Suppressor macrophage treated with lipopolysaccharide for 1 hour (primary cell): ENCODE measurements at regions not wholly inside any gene's neighbourhood (a gene's known extent, or its start where the extent isn't known, plus 50 kb on each side); places are given as distances from the start of the nearest gene placed in this dataset.

Experiments used
- DNase-seq, 3 donors: peaks; one replicate each; pipeline ENCODE4 v3.0.0-alpha.2; 2020 to 2022

DNA sequence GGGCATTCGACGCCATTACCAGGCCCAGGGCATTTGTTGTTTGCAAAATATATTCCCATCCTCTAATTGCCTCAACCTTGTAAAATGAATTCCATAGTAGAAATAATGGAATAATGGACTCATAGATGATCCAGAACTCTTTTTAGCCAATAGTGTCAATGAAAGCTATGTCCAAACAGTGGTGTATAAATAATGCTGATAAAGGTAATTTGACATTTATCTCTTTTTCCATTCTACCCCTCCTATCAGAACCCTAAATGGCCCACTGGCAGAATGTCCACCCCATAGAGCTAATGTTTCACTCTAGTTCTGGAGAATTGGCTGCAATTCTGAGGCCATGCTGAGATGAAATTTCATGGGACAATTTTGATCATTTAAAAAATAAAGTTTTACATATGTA lies 76.4 kb upstream of the DLX6 start:
- DNase-seq, result no peak

DNA sequence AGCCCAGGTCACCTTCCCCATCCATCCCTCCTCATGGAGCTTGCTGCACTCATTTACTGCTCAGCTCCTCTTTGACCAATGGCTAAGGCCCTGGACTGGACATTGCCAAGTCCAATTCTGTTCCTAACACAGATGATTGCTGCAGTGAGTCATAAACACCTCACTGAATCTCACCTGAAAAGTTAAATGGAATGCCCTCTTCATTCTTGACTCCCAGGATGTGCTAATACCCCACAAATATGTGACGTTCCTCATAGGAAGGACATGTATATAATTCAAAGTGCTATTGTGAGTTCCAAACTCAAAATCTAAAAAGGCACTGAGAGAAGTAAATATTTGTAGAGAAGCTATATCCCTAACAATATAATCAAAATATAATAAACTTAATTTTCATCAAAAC lies 73.5 kb upstream of the DLX6 start:
- no peak for DNase-seq

DNA sequence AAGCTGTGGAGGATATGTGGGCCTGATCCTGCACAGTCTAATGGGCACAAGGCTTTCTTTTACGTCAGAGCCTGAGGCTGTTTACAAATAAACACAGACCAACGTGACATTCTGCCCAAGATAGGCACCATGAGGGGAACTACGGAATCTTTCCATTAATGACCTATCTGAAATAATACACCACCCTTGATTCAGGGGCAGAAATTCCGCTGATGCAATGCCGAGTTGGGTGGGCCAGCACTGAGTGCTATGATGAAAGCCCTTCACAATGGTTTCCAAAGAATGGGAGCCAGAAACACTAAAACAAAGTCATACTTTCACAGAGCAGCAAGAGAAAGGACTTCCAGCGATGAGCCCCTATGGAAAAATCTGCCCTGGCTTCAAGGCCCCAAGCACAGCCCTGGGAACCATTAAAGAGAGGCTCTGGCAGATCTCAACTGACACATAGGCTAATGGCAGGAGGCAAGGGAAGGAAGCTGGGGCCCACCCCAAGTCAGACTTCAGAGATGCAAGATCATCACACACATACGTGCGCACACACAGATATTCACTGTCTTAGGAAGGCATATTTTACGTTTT lies 72.2 kb upstream of the DLX6 start:
- DNase-seq, result no peak

DNA sequence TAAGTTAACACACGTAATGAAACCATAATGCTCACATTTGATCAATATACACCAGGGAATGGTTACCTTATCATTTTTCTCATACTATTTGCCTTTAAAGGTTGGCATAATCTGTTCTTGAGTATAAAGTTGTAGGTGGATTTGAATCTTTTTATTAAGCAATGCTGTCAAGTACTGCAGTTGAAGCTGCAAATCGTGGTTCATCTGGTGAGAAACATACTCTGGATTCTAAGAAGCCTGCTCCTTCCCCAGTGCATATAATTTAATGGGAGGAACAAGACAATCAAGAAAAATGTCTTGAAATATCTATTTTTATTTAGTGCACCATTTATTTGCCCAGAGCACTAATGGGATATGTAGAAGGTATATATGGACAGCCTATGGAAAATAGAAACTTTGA lies 68.7 kb upstream of the DLX6 start:
- no peak for DNase-seq

DNA sequence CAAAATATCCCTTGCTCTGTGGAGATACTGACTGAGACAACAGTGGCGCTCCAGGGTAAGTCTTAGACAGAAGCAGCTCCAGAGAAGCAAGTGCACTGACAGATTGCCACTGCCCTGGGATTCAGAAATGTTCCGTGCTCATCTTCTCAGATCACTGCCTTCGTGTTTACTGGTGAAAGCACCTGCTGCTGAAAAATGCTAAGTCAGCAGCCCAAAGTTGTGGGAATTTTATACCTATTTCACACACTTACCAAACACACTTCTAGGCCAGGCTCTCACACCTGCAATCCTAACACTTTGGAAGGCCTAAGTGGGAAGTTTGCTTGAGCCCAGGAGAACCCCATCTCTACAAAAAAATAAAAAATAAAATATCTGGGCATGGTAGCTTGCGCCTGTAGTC lies 63.2 kb upstream of the DLX6 start:
- no peak for DNase-seq

- no peak for DNase-seq
Observed at GRCh38 chr7:96949766-96950165, 55.6 kb upstream of the DLX6 start.

GRCh38 chr7:96952974-96953391 lies 52.4 kb upstream of the DLX6 start:
- no peak for DNase-seq

GRCh38 chr7:96953676-96954513 lies 51.5 kb upstream of the DLX6 start:
- no peak for DNase-seq
